NOMO-1 treated with dmso at 0.1 percent for 144 hours (cell line): ENCODE measurements at regions not wholly inside any gene's neighbourhood (a gene's known extent, or its start where the extent isn't known, plus 50 kb on each side); places are given as distances from the start of the nearest gene placed in this dataset.

Source experiments
- DNase-seq: peaks from one replicate; lab custom pipeline; 2025; ENCODE audit not compliant: unreplicated experiment; lab: John Stamatoyannopoulos, UW

- no peak for DNase-seq
Measured at GRCh38 chr20:16944745-16945144, 196.6 kb downstream of the OTOR start.

GRCh38 chr20:16945619-16946018 is 197.5 kb downstream of the OTOR start:
- DNase-seq = no peak

- no peak for DNase-seq
Measured at GRCh38 chr20:16946097-16946496, 197.9 kb downstream of the OTOR start.

GRCh38 chr20:16947479-16947878 is 199.3 kb downstream of the OTOR start:
- DNase-seq = no peak

GRCh38 chr20:16951876-16952275 is 203.7 kb downstream of the OTOR start:
- no peak for DNase-seq

GRCh38 chr20:16952965-16953364 is 204.8 kb downstream of the OTOR start:
- no peak for DNase-seq

- DNase-seq = no peak
Measured at GRCh38 chr20:16953858-16954257, 205.7 kb downstream of the OTOR start.

- no peak for DNase-seq
Measured at GRCh38 chr20:16955462-16955861, 207.3 kb downstream of the OTOR start.

- no peak for DNase-seq
Measured at GRCh38 chr20:16955971-16956370, 207.8 kb downstream of the OTOR start.

GRCh38 chr20:16965401-16965800 is 217.2 kb downstream of the OTOR start:
- no peak for DNase-seq

GRCh38 chr20:16966276-16966880 is 218.2 kb downstream of the OTOR start:
- no peak for DNase-seq

GRCh38 chr20:16968099-16968498 is 219.9 kb downstream of the OTOR start:
- no peak for DNase-seq

GRCh38 chr20:16970776-16971175 is 222.6 kb downstream of the OTOR start:
- DNase-seq = no peak

GRCh38 chr20:16974080-16974854 is 226.1 kb downstream of the OTOR start:
- DNase-seq = no peak

- no peak for DNase-seq
Measured at GRCh38 chr20:16974855-16975162, 226.7 kb downstream of the OTOR start.

GRCh38 chr20:16975682-16976081 is 227.5 kb downstream of the OTOR start:
- no peak for DNase-seq

GRCh38 chr20:16978497-16978896 is 230.3 kb downstream of the OTOR start:
- no peak for DNase-seq

- no peak for DNase-seq
Measured at GRCh38 chr20:16982091-16982726, 234.1 kb downstream of the OTOR start.

- DNase-seq = no peak
Measured at GRCh38 chr20:16984481-16984880, 236.3 kb downstream of the OTOR start.

GRCh38 chr20:17003170-17003870 is 223.5 kb upstream of the PCSK2 start:
- no peak for DNase-seq

- no peak for DNase-seq
Measured at GRCh38 chr20:17010181-17010580, 216.7 kb upstream of the PCSK2 start.
